ENCODE measurements at regions not wholly inside any gene's neighbourhood (a gene's known extent, or its start where the extent isn't known, plus 50 kb on each side); places are given as distances from the start of the nearest gene placed in this dataset.

DNA sequence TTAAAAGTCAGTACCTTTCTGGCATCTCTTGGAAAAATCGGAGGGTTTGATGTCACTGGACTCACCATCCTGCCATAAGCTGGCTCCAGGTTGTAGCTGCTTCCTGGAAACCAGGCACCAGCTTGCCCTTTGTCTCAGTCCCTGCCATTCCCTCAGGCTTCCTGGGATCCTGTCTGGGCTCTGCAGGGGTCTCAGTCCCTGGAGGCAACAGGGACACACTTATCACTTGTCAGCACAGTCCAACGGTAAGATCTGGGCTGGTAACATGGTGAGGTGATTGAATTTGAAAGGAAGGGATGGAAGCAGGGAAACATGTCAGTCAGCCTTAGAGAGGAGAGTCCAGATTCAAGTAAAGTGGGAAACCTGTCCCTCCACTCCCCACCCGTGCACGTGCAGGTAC lies 147.6 kb upstream of the ECI2 start:
- no peak overlapping the region for H3K4me3 ChIP-seq (ENCODE audit: low read depth, low read length)
- TF ChIP-seq, protein P1, sequence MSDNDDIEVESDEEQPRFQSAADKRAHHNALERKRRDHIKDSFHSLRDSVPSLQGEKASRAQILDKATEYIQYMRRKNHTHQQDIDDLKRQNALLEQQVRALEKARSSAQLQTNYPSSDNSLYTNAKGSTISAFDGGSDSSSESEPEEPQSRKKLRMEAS (IDR thresholded peaks at IDR 0.05; ENCODE audit: low read depth, low read length): no peak
- TF ChIP-seq POLR2A (IDR thresholded peaks at IDR 0.05; ENCODE audit: extremely low read depth, insufficient read length) (no peak), MYC (IDR thresholded peaks at IDR 0.05; ENCODE audit: low read depth, low read length) (no peak)
- TF ChIP-seq, protein P2, sequence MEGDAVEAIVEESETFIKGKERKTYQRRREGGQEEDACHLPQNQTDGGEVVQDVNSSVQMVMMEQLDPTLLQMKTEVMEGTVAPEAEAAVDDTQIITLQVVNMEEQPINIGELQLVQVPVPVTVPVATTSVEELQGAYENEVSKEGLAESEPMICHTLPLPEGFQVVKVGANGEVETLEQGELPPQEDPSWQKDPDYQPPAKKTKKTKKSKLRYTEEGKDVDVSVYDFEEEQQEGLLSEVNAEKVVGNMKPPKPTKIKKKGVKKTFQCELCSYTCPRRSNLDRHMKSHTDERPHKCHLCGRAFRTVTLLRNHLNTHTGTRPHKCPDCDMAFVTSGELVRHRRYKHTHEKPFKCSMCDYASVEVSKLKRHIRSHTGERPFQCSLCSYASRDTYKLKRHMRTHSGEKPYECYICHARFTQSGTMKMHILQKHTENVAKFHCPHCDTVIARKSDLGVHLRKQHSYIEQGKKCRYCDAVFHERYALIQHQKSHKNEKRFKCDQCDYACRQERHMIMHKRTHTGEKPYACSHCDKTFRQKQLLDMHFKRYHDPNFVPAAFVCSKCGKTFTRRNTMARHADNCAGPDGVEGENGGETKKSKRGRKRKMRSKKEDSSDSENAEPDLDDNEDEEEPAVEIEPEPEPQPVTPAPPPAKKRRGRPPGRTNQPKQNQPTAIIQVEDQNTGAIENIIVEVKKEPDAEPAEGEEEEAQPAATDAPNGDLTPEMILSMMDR (IDR thresholded peaks at IDR 0.05; ENCODE audit: low read depth, low read length): no peak
- no peak for DNase-seq (ENCODE audit: low read depth)

DNA sequence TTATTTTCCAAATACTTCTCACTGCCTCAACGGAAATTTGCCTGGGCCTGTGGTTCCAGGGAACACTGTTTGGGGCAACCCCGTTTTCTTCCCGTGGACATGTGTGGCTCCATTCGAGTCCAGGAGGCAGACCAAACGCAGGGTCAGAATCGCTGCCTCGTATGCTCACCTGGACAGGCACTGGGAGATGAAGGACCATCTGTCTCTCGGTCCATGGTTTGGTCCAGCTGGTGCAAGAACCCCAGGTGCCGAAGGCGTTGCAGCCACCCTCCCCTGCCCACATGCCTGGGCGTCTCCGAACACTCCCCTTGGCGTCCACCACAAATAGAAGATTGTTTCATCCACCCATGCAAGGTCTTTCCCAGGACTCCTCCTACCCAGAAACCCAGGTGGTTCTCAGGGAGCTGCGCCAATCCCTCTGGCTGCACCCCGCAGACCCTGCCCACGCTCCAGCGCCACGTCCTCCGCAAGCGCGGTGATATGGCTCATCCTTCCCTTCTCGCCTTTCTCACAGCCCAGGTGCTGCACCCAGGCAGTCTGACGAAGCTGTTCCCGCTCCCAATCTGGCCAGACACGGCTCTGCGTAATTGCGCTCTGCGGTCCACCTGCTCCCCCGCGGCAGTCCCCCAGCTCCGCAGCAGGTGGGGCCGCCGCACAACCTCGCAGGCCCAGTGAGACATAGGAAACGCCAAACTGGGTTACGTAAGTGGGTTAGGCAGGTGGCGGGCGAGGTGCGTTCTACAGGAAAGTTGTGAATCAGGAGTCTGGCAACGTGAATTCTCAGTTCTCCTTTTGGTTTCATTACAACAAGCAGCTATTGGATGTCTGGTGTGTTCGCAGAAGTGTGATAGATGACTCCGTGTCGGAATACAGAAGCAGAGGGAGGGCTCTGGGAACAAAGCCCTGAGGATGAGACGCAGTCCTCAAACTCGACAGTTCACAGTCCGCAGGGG lies 146.2 kb upstream of the ECI2 start:
- peak; percentile 16 for DNase-seq (ENCODE audit: low read depth)
- no peak overlapping the region for H3K4me3 ChIP-seq (ENCODE audit: low read depth, low read length)
- TF ChIP-seq POLR2A (IDR thresholded peaks at IDR 0.05; ENCODE audit: extremely low read depth, insufficient read length) (no peak), MYC (IDR thresholded peaks at IDR 0.05; ENCODE audit: low read depth, low read length) (no peak)
- TF ChIP-seq, protein P1 (IDR thresholded peaks at IDR 0.05; ENCODE audit: low read depth, low read length): no peak
- TF ChIP-seq, protein P2 (IDR thresholded peaks at IDR 0.05; ENCODE audit: low read depth, low read length): no peak

DNA sequence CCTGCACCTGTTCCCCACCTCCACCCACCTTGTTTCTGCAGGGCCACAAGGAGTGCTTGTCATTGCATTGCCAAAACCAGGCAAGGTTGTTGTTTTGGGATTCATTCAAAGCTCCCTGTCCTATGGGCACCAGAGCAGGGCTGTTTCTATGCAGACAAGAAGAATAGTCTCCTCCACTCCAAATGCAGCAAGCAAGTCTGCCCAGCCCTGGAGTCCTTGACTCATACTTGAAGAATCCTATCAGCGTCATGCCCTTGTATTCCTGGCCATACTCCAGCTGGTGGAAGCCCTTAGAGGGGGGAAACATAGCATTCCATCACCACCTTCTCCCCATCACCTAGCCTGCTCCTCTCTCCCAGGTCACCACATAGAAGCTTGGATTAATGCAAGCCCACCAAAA lies 145.3 kb upstream of the ECI2 start:
- TF ChIP-seq, protein P2 (IDR thresholded peaks at IDR 0.05; ENCODE audit: low read depth, low read length): no peak
- TF ChIP-seq MYC (IDR thresholded peaks at IDR 0.05; ENCODE audit: low read depth, low read length): no peak
- TF ChIP-seq POLR2A (IDR thresholded peaks at IDR 0.05; ENCODE audit: extremely low read depth, insufficient read length): no peak
- TF ChIP-seq, protein P1 (IDR thresholded peaks at IDR 0.05; ENCODE audit: low read depth, low read length): no peak
- no peak overlapping the region for H3K4me3 ChIP-seq (ENCODE audit: low read depth, low read length)
- no peak for DNase-seq (ENCODE audit: low read depth)

DNA sequence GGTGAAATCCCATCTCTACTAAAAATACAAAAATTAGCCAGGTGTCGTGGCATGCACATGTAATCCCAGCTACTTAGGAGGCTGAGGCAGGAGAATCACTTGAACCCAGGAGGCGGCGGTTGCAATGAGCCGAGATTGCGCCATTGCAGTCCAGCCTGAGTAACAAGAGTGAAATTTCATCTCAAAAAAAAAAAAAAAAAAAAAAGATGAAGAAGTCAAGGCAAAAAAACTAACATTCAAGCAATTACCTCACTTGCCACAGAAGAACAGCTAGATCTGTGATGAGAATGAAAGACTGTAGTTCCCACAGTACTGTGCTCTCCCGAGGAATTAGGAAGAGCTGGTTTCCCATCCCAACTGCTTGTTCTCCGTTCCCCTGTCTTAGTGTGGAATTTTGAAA lies 144.7 kb upstream of the ECI2 start:
- TF ChIP-seq MYC (IDR thresholded peaks at IDR 0.05; ENCODE audit: low read depth, low read length) (no peak), POLR2A (IDR thresholded peaks at IDR 0.05; ENCODE audit: extremely low read depth, insufficient read length) (no peak)
- TF ChIP-seq, protein P2 (IDR thresholded peaks at IDR 0.05; ENCODE audit: low read depth, low read length): no peak
- TF ChIP-seq, protein P1 (IDR thresholded peaks at IDR 0.05; ENCODE audit: low read depth, low read length): no peak
- no peak for DNase-seq (ENCODE audit: low read depth)
- H3K4me3 ChIP-seq (ENCODE audit: low read depth, low read length): no peak overlapping the region

DNA sequence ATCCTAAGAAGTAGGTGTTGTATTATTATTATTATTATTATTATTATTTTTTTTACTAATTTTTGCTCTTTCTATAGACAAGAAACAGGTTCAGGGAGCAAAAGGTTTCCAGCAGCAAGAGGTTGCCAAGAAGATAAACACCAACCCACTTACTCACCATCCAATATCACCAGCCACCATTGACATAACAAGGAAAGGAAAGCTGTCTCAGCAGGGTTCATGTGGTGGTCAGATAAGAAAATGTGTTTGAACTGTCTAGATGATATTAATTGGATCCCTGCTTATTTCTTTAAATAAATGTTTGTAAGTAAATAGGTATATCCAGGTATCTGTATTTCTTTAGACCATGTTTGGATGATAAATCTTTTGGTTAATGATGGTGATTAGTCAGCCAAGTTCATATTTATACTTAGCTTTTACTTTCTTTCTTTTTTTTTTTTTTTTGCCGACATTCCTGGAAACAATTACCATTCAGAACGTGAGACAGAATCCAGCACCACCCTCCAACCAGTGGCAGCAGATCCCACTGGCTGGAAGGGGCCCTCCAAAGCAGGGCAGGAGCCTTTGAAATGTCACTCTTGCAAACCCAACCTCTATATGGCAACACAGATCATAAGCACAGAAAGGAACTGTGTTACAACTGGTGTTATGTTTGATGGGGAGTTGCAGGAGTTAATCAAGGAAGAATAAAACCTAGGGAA lies 139.2 kb upstream of the ECI2 start:
- no peak for TF ChIP-seq MYC (IDR thresholded peaks at IDR 0.05; ENCODE audit: low read depth, low read length)
- TF ChIP-seq, protein P2 (IDR thresholded peaks at IDR 0.05; ENCODE audit: low read depth, low read length): no peak
- TF ChIP-seq, protein P1 (IDR thresholded peaks at IDR 0.05; ENCODE audit: low read depth, low read length): no peak
- TF ChIP-seq POLR2A (IDR thresholded peaks at IDR 0.05; ENCODE audit: extremely low read depth, insufficient read length): no peak
- no peak overlapping the region for H3K4me3 ChIP-seq (ENCODE audit: low read depth, low read length)
- no peak for DNase-seq (ENCODE audit: low read depth)
